Vagina (tissue), 2 donors: ENCODE measurements at regions not wholly inside any gene's neighbourhood (a gene's known extent, or its start where the extent isn't known, plus 50 kb on each side); places are given as distances from the start of the nearest gene placed in this dataset.

ENCODE experiments used
- DNase-seq, 2 donors: peaks; one replicate each; pipeline ENCODE4 v3.0.0-alpha.2; 2017; ENCODE audit errors: extremely low spot score in 2 of 2
- H3K27ac ChIP-seq: fragments of 200-600 bp; sonication (generic); one replicate; pipeline ENCODE4 v1.5.1; 2019
- H3K27me3 ChIP-seq: fragments of 200-600 bp; sonication (generic); one replicate; pipeline ENCODE4 v1.5.1; 2019
- H3K36me3 ChIP-seq, 2 donors: fragments of 200-600 bp; sonication (generic); one replicate each; pipeline ENCODE4 v1.5.1; 2017 to 2019
- H3K4me1 ChIP-seq: fragments of 200-600 bp; sonication (generic); one replicate; pipeline ENCODE4 v1.5.1; 2019
- H3K4me3 ChIP-seq, 2 donors: fragments of 200-600 bp; sonication (generic); 1 replicate in 1 of 2; 2 replicates in 1 of 2; pipeline ENCODE4 v1.5.1; 2016 to 2019
- H3K9me3 ChIP-seq: fragments of 200-600 bp; sonication (generic); one replicate; pipeline ENCODE4 v1.5.1; 2019
- CTCF ChIP-seq, 3 experiments: fragments of 450-650 bp in 2 of 3; fragments of 200-600 bp in 1 of 3; sonication (generic) in 1 of 3; IDR thresholded peaks; one replicate each; pipeline ENCODE4 v1.5.1; 2017 to 2019; ENCODE audit warnings: antibody characterized with exemption in 3 of 3, mild to moderate bottlenecking in 2 of 3, moderate library complexity in 2 of 3
- POLR2A ChIP-seq, 2 donors: fragments of 450-650 bp; IDR thresholded peaks; one replicate each; pipeline ENCODE4 v1.6.1; 2017; ENCODE audit warnings: antibody characterized with exemption in 2 of 2, mild to moderate bottlenecking in 2 of 2, moderate library complexity in 2 of 2
- POLR2AphosphoS5 ChIP-seq, 2 donors: sonication (generic); formaldehyde crosslinking; IDR thresholded peaks; one replicate each; pipeline ENCODE4 v1.9.0; 2017; ENCODE audit warnings: antibody characterized with exemption in 2 of 2, mild to moderate bottlenecking in 2 of 2, low read depth in 1 of 2; ENCODE audit not compliant: insufficient read depth in 1 of 2
- intact Hi-C: fragments of 100-400 bp; cut with DNase I; formaldehyde crosslinking; loops from one replicate; pipeline ENCODE4 v1.15.1; 2023

- no peak for DNase-seq
- Histone ChIP-seq H3K27ac (no peak overlapping the region), H3K36me3 (no peaks in the 10 kb centered on the region), H3K9me3 (no peaks in the 10 kb centered on the region), H3K27me3 (no peaks in the 10 kb centered on the region), H3K4me1 (no peaks in the 10 kb centered on the region), H3K4me3 (no peak overlapping the region)
- TF ChIP-seq POLR2A (IDR thresholded peaks at IDR 0.05) (no peak), POLR2AphosphoS5 (IDR thresholded peaks at IDR 0.05; ENCODE audit: insufficient read depth in 1 of 2, low read depth in 1 of 2) (no peak), CTCF (IDR thresholded peaks at IDR 0.05) (no peak)
- intact Hi-C loops: no loop called here
Measured at GRCh38 chr22:49608660-49609059, 219.0 kb downstream of the BRD1 start.

GRCh38 chr22:49608228-49608627 lies 219.4 kb downstream of the BRD1 start:
- TF ChIP-seq CTCF (IDR thresholded peaks at IDR 0.05): no peak
- no peak for TF ChIP-seq POLR2A (IDR thresholded peaks at IDR 0.05)
- no peak for TF ChIP-seq POLR2AphosphoS5 (IDR thresholded peaks at IDR 0.05; ENCODE audit: insufficient read depth in 1 of 2, low read depth in 1 of 2)
- intact Hi-C loops: no loop called here
- no peaks in the 10 kb centered on the region for H3K27me3 ChIP-seq

GRCh38 chr22:49607821-49608220 lies 219.9 kb downstream of the BRD1 start:
- no peaks in the 10 kb centered on the region for H3K4me1 ChIP-seq
- no peak for TF ChIP-seq POLR2AphosphoS5 (IDR thresholded peaks at IDR 0.05; ENCODE audit: insufficient read depth in 1 of 2, low read depth in 1 of 2)
- no peak for TF ChIP-seq POLR2A (IDR thresholded peaks at IDR 0.05)
- TF ChIP-seq CTCF (IDR thresholded peaks at IDR 0.05): no peak
- intact Hi-C loops: no loop called here
- H3K27ac ChIP-seq: no peak overlapping the region
- no peak for DNase-seq
- no peak overlapping the region for H3K4me3 ChIP-seq
- H3K36me3 ChIP-seq: no peaks in the 10 kb centered on the region
- no peaks in the 10 kb centered on the region for H3K9me3 ChIP-seq
- H3K27me3 ChIP-seq: no peaks in the 10 kb centered on the region

More at GRCh38 chr22:49608228-49608627, 219.4 kb downstream of the BRD1 start:
- Histone ChIP-seq H3K36me3 (no peaks in the 10 kb centered on the region), H3K9me3 (no peaks in the 10 kb centered on the region), H3K27ac (no peak overlapping the region), H3K4me1 (no peaks in the 10 kb centered on the region), H3K4me3 (no peak overlapping the region)
- no peak for DNase-seq

GRCh38 chr22:49606562-49607290 lies 220.9 kb downstream of the BRD1 start:
- TF ChIP-seq POLR2AphosphoS5 (IDR thresholded peaks at IDR 0.05; ENCODE audit: insufficient read depth in 1 of 2, low read depth in 1 of 2) (no peak), CTCF (IDR thresholded peaks at IDR 0.05) (no peak)
- H3K4me3 ChIP-seq: no peak overlapping the region
- intact Hi-C loops: no loop called here
- no peak for DNase-seq
- no peaks in the 10 kb centered on the region for H3K9me3 ChIP-seq
- no peaks in the 10 kb centered on the region for H3K27me3 ChIP-seq
- H3K36me3 ChIP-seq: no peaks in the 10 kb centered on the region
- no peaks in the 10 kb centered on the region for H3K4me1 ChIP-seq
- H3K27ac ChIP-seq: no peak overlapping the region

- no peaks in the 10 kb centered on the region for H3K4me1 ChIP-seq
- intact Hi-C loops: no loop called here
Measured at GRCh38 chr22:49604732-49605302, 222.9 kb downstream of the BRD1 start.

More at GRCh38 chr22:49604732-49605302, 222.9 kb downstream of the BRD1 start:
- TF ChIP-seq CTCF (IDR thresholded peaks at IDR 0.05) (no peak), POLR2AphosphoS5 (IDR thresholded peaks at IDR 0.05; ENCODE audit: insufficient read depth in 1 of 2, low read depth in 1 of 2) (no peak), POLR2A (IDR thresholded peaks at IDR 0.05) (no peak)
- Histone ChIP-seq H3K27me3 (no peaks in the 10 kb centered on the region), H3K36me3 (no peaks in the 10 kb centered on the region), H3K9me3 (no peaks in the 10 kb centered on the region), H3K27ac (no peak overlapping the region), H3K4me3 (no peak overlapping the region)
- no peak for DNase-seq
